Right ventricle myocardium superior (tissue), 1 donor: ENCODE measurements at regions not wholly inside any gene's neighbourhood (a gene's known extent, or its start where the extent isn't known, plus 50 kb on each side); places are given as distances from the start of the nearest gene placed in this dataset.

Experiments
- ATAC-seq: fragments of 200-7000 bp; cut with Tn5 transposase; one replicate; pipeline ENCODE4 v1.9.1; 2020; ENCODE audit warnings: mild to moderate bottlenecking; ENCODE audit not compliant: poor library complexity
- DNase-seq: peaks from one replicate; pipeline ENCODE4 v3.0.0-alpha.2; 2020
- intact Hi-C: fragments of 100-400 bp; cut with DNase I; formaldehyde crosslinking; loops from one replicate; pipeline ENCODE4 v1.11.2; 2022
- donor health status: DM: no; HTN: yes; CAD: no; lungs with severe emphysema.

GRCh38 chr13:74200081-74200480 is 65.9 kb upstream of the KLF12 start:
- no peak for DNase-seq
- no peak for ATAC-seq
- intact Hi-C loops: no loop called here

GRCh38 chr13:74197677-74198429 is 63.6 kb upstream of the KLF12 start:
- ATAC-seq (no peak), DNase-seq (no peak)
- intact Hi-C loops: no loop called here

- ATAC-seq: no peak
Observed at GRCh38 chr13:74194846-74195245, 60.6 kb upstream of the KLF12 start.

GRCh38 chr13:74193391-74193790 is 59.2 kb upstream of the KLF12 start:
- intact Hi-C loops: no loop called here
- DNase-seq: no peak
- ATAC-seq: no peak

More at GRCh38 chr13:74194846-74195245, 60.6 kb upstream of the KLF12 start:
- DNase-seq: no peak
- intact Hi-C loops: no loop called here

GRCh38 chr13:74191410-74191809 is 57.2 kb upstream of the KLF12 start:
- intact Hi-C loops: no loop called here
- no peak for DNase-seq
- no peak for ATAC-seq

- DNase-seq: no peak
- intact Hi-C loops: no loop called here
Observed at GRCh38 chr13:74190999-74191398, 56.8 kb upstream of the KLF12 start.

GRCh38 chr13:74187564-74187963 is 53.4 kb upstream of the KLF12 start:
- DNase-seq (no peak), ATAC-seq (no peak)
- intact Hi-C loops: no loop called here

More at GRCh38 chr13:74190999-74191398, 56.8 kb upstream of the KLF12 start:
- ATAC-seq: no peak

- intact Hi-C loops: no loop called here
- DNase-seq (no peak), ATAC-seq (no peak)
Observed at GRCh38 chr13:74184283-74184682, 50.1 kb upstream of the KLF12 start.
